NCI-H2196 treated with DMSO at 0.1 percent for 48 hours (cell line): ENCODE measurements at regions not wholly inside any gene's neighbourhood (a gene's known extent, or its start where the extent isn't known, plus 50 kb on each side); places are given as distances from the start of the nearest gene placed in this dataset.
"Not testable (repeated sequence)": the region's sequence is repeated elsewhere in the genome, so short reads cannot be mapped to it uniquely, and the experiment has no call there.

Experiments used
- DNase-seq: peaks from one replicate; lab custom pipeline; 2025; ENCODE audit not compliant: unreplicated experiment; lab: John Stamatoyannopoulos, UW

- not testable (repeated sequence) for DNase-seq
Observed at GRCh38 chr10:46792657-46793357, 118.4 kb upstream of the PTPN20 start.

GRCh38 chr10:46796351-46796750 lies 114.9 kb upstream of the PTPN20 start:
- not testable (repeated sequence) for DNase-seq

- DNase-seq, result not testable (repeated sequence)
Observed at GRCh38 chr10:46802010-46802409, 109.2 kb upstream of the PTPN20 start.

GRCh38 chr10:46803082-46803481 lies 108.1 kb upstream of the PTPN20 start:
- DNase-seq, result not testable (repeated sequence)

- not testable (repeated sequence) for DNase-seq
Observed at GRCh38 chr10:46810222-46810621, 101.0 kb upstream of the PTPN20 start.

GRCh38 chr10:46816126-46816525 lies 95.1 kb upstream of the PTPN20 start:
- DNase-seq, result not testable (repeated sequence)

DNA sequence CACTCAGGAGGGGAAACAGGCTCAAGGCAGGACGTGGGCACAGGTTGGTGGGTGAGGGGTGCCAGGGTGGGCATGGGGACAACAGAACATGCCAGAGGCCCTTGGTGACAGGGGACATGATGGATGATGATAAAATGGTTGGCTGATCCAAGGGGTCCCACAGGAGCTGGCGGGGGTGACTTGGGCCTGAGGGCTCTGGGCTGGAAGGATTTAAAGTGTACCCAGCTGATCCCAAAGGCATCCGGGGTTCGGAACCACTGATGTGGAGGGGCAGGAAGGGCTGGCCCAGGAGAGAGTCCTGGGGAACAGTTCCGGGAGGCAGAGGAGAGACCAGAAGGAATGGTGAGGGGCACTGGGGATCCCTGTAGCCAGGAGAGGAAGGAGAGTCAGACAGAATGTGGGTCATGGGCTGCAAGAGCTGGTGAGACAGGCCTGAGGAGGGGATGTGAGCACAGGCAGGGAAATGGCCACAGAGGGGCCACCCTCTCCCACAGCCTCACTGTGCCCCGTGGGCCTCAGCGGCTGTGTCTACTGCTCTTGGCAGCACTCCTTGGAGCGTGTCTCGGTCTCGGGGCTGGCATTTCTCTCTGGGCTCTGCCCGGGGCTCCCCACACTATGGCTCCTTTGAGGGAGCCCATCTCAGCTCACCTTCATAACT lies 70.7 kb upstream of the PTPN20 start:
- not testable (repeated sequence) for DNase-seq

DNA sequence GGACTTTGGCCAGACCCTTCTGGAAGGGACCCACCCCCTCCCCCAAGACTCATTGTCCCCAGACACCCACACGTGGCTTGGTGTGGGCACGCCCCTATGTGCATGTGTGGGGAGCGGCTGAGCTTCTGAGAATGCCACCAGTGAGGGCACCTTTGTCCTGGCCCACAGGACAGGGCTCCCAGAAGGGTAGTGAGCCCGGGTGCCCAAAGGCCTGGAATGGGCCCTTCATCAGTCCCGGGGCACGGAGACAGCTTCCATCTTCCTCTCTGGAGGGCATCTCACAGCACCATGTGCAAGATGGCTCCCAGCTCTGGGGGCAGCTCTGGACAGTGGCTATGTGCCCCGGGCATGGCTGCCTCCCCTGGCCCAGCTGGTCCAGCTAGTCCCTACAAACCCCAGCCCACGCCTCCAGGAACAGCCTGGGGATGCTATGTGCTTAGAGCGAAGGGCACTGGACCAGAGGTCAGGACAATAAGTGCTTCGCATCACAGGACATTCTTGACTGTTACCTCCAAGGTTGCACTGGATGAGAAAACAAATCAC lies 70.1 kb upstream of the PTPN20 start:
- DNase-seq, result not testable (repeated sequence)

- DNase-seq, result not testable (repeated sequence)
Observed at GRCh38 chr10:46845194-46845593, 66.0 kb upstream of the PTPN20 start.

DNA sequence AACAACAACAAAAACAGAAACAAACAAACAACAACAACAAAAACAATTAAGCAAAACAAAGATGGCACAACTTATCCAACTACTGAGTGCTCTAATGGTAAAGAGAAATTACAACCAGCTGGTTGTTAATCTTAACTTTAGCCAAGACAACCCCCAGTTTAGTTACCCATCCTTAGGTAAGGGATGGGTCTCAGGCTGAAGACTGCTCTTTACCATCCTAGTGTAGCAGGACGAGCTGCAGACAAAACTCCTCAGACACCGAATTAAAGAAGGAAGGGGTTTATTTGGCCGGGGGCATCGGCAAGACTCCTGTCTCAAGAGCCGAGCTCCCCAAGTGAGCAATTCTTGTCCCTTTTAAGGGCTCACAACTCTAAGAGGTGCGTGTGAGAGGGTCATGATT lies 65.6 kb upstream of the PTPN20 start:
- DNase-seq, result not testable (repeated sequence)

DNA sequence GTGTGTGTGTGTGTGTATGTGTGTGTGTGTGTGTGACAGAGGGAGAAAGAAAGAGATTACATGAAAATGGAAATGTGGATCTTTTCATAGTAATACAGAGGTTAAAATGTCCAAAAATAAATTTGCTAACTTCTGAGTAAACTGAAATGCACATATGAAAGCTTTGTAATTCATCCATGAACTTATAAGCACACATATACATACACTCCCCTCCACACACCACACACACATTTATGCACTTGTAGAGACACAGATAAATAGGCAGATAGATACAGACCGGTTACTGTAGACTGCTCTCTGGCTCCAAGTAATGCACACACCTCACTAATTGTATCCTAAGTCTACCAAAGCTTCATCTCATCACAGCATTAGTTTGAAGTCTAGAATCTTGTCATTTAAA lies 50.5 kb upstream of the PTPN20 start:
- DNase-seq, result not testable (repeated sequence)
